HG03565 (cell line): ENCODE measurements at regions not wholly inside any gene's neighbourhood (a gene's known extent, or its start where the extent isn't known, plus 50 kb on each side); places are given as distances from the start of the nearest gene placed in this dataset.
A peak's percentile ranks its signal among the peaks of the same experiment; 100 is the strongest.
"Not testable (repeated sequence)": the region's sequence is repeated elsewhere in the genome, so short reads cannot be mapped to it uniquely, and the experiment has no call there.

Experiments
- ATAC-seq: cut with Tn5 transposase; IDR thresholded peaks from one replicate; pipeline ENCODE4 v1.9.1; 2021; ENCODE audit warnings: mild to moderate bottlenecking, moderate library complexity; ENCODE audit not compliant: unreplicated experiment

GRCh38 chr20:11976966-11977365 lies 59.3 kb downstream of the BTBD3 start:
- ATAC-seq, result no peak

- ATAC-seq, result no peak
Observed at GRCh38 chr20:11978496-11978895, 60.8 kb downstream of the BTBD3 start.

DNA sequence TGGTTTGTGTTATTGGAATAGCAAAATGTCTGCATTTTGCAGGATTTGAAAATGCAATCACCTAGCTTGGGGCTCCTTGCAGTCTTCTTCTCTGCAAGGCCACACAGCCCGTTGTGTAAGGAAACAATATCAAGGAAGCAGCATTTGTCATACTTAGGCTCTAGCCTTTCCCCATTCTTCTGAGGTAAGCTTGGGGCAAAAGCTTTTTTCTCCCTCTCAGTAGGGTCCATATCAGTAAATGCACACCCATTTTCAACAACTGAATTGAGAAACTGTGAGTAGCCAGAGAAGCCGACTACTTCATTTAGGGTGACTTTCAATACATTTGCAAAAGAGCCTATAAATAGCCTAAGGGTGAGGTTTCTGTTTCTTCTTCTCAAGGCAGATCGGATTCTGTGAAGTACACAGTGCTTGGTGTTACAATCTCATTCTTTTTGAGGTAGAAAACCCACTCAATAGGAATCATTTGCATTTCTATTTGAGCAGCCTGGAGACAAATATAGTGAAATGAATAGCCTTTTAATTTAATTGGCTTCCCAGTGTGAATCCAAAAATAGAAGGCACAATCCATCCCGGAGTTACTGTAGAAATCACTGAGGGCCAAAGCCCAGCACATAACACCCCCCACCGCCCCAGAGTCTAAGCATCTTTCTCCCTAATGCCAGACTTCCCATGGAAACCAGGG lies 61.8 kb downstream of the BTBD3 start:
- ATAC-seq, result no peak

DNA sequence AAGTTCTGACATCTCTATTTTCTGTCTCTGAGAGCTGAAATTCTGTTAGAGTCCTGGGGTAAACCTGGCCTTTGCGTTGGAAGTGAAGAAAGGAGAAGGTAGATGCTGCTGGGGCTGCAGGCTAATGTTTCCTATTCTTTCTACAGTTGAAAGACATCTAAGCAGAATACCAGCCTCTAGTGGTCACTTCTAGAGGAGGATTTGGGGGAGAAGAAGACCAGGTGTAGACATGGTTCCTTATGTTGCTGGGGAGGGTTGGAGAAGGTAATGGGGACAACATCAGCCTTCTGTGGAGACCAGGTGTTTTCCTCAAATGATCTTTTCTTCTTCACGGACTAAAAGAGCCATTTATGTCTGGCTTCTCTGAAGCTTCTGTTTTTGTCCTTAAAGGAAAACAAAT lies 62.6 kb downstream of the BTBD3 start:
- ATAC-seq, result no peak

DNA sequence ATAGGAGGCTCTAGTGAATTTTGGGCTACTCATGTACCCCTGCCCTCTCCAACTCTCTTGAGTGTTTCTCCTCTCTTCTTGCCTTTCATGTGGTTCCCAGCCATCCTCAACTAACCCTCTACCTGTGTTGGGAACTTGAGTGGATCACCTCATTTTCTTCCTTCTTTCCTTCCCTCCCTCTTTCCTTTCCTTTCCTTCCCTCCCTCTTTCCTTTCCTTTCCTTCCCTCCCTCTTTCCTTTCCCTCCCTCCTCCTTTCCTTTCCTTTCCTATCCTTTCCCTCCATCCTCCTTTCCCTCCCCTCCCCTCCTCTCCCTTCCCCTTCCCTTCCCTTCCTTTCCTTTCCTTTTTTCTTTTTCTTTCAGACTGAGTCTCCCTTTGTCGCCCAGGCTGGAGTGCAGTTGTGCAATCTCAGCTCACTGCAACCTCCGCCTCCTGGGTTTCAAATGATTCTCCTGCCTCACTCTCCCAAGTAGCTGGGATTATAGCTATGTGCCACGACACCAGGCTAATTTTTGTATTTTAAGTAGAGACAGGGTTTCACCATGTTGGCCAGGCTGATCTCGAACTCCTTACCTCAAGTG lies 63.8 kb downstream of the BTBD3 start:
- no peak for ATAC-seq

GRCh38 chr20:11982289-11982954 lies 64.7 kb downstream of the BTBD3 start:
- ATAC-seq, result no peak

DNA sequence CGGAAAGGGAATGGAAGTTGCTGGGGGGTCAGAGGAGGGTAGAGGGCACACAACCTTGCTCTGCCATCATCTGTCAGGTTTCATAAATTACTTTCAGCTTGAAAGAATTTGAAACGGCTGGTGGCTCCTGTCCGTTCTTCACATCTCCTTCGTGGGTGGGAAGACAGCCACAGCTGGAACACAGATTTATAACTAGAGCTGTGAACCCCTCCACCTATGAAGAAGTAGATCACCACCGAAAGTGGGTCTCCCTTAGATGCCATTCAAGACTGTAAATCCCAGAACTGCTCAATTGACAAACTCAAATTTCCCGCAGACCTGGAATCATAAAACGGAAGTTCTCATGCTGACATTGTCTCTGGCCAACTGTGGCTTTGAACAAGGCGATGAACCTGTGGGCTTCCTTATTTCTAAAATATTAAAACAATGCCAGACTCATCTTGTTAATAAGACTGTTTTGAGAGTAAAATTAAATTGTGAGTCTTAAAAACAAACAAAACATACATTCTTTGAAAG lies 65.3 kb downstream of the BTBD3 start:
- ATAC-seq, result no peak

DNA sequence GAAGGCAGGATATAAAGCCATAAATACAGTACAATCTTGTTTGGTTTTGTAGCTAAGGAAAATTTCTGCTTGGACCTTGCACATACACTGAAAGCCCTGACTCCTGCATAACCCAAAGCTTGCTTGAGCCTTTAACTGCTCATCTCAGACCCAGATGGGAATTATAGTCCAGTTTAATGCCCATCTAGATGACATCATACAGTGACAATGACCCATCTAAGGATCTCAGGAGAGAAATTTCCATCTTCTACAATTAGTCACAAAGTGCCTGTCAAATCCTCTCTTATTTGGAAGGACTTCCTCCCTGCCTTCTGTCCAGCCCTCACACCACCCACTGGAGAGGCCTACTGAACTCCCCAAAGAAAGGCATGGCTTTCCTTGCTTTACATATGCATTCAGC lies 69.3 kb downstream of the BTBD3 start:
- no peak for ATAC-seq

GRCh38 chr20:11987526-11987925 lies 69.8 kb downstream of the BTBD3 start:
- ATAC-seq, result no peak

DNA sequence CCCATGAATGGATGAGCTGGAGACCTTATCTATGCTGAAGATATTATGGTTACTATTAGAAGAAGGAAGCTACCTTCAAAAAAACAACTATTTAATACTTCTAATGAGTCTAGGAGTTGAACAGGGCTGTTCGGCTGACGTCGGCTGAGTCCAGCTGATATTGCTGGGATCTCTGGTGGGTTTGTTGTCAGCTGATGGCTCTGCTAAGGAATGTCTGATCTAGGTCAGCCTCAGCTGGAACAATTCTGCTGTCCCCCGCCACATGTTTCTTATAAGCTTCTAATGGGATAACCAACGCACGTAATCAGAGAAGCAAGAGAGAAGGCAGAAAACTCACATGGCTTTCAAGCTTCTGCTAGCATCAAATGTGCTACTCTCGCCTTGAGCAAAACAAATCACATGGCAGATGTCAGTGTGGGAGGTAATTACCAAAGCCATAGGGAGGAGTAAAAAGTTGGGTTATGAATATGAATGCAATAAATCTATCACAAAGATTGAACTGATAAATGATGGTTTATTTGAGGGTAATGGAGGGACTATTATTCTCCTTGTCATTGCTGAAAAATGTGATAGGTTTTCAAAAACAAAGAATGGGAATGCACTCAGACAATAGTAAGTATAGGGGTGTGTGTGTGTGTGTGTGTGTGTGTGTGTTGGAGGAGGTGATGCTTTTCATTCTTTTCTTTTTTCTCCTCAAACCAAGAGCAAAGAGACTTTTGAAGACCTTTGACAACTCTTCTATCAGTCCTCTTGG lies 71.5 kb downstream of the BTBD3 start:
- ATAC-seq, result no peak

DNA sequence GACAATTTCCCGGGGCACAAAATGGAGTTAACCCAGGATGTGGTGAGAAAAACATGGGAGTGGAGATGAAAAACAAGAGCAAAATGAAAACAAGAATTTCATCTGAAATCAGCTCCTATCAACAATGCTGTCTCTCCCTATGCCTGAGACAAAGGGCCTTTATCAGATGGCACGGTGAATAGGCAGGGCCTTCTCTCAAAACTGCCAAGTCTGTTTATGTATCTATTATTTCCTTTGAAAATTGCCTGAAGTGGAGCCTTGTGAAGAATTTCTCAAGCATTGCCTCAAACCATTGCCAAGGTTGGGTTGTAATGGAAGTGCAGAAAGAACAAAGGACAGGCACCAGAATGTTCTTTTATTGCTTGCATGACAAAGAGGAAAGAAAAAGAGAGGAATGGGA lies 74.7 kb downstream of the BTBD3 start:
- no peak for ATAC-seq

GRCh38 chr20:11993886-11994461 lies 76.3 kb downstream of the BTBD3 start:
- ATAC-seq, result no peak

GRCh38 chr20:11995805-11996567 lies 78.3 kb downstream of the BTBD3 start:
- ATAC-seq, result no peak

- ATAC-seq, result not testable (repeated sequence)
Observed at GRCh38 chr20:12004776-12005175, 87.1 kb downstream of the BTBD3 start.

DNA sequence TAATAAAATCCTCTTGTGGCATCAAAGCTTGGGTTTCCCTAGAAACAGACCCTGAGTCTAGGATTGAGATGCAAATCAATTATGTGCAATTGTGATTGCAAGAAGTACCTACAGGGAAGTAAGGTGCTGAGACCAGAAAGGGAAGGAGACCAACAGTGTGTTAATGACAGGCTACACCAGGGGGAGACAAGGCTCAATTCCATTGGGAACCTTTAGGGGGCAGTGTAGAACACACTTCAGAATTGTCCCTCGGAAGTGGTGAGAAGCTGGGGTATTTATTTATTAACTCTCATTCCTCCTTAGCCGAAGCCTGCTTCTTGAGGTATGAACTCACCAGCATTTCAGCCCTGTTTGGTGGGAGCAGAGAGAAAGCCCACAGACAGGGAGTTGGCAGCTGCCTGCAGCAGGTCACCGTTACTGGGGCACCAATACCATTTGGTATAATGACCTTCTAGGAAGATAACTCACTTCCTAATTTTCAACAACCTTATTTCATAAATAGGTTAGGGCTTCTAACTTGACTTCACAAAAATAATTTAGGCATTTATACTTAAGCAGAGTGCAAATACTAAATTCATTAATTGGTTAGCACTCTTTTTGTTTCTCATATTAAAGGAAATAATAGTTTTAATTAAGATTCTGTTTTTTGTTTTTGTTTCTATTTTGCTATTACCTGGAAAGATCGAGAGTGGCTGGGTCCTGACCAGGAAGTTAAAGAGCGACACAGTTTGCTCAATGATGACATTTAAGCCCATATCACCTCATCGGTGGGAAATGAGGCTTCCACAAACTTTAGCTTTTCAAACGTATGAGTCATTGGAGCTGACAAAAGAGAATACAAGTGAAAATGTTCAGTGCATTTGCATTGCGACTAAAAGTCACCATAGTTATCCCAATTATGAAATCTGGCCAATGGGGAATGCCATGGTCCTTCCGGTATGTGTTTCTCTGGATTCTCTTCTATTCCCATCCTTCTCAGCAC lies 94.8 kb downstream of the BTBD3 start:
- ATAC-seq, result peak; percentile 72

DNA sequence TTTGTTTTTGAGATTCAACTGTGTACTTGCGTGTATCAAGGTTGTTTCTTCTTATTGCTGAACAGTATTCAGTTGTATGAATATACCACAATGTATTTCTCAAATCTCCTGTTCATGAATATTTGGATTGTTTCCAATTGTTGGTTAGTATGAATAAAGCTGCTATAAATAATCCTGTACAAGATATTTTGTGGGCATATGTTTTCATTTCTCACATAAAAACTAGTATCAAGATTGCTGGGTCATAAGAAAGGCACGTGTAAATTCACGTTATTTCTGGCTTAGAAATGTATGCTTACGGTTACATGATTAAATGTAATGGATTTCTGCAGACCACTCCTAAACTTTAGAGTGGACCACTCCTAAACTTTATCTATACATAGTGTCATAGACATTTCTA lies 96.6 kb downstream of the BTBD3 start:
- no peak for ATAC-seq

DNA sequence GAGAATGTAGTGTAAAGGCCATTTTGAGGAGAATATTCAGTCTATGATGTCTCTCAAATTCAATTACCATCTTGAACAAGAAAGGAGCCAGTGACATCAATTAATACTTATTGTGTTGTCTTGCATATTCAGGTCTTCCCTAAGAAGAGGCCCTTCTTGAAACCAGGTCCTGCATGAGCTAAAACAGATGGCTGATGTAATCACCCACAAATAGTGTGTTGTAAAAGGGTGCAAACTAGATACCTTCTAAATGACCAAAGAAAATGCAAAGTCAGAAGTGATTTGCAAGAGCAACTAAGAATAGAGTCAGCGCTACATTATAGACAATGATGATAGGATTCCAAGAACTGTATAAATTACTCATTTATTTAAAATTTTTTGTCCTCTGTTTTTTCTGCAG lies 97.0 kb downstream of the BTBD3 start:
- ATAC-seq, result no peak

GRCh38 chr20:12016291-12016690 lies 98.6 kb downstream of the BTBD3 start:
- ATAC-seq, result no peak

DNA sequence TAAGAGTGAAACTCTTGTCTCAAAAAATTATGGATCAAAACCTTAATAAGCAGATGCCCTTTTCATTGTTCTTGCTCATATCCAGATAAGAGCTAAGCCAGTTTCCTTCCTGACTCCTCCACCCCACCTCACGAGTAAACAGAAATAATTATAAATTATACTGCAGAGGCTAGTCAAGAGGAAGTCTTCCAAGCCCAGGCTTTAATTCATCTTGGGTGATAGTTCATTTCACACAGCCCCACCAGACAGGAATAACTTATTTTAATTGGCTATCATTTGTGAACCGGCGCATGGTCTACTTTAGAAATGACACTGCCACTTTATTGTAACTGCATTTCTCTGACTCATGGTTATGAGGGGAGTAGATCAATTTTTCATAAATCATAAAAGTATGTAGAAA lies 102.0 kb downstream of the BTBD3 start:
- ATAC-seq, result no peak
